T47D (cell line): ENCODE measurements at regions not wholly inside any gene's neighbourhood (a gene's known extent, or its start where the extent isn't known, plus 50 kb on each side); places are given as distances from the start of the nearest gene placed in this dataset.
A peak's percentile ranks its signal among the peaks of the same experiment; 100 is the strongest.

Experiments
- DNase-seq, 2 experiments: peaks; one replicate each; pipeline versions ENCODE4 v3.0.0 to v3.0.0-alpha.2; 2011 to 2012; ENCODE audit warnings: low read depth in 1 of 2, low spot score in 1 of 2
- JUND ChIP-seq: IDR thresholded peaks from 2 replicates; pipeline ENCODE4 v1.6.1; 2012; ENCODE audit warnings: low read depth
- in situ Hi-C: cut with HindIII; loops from 2 replicates; pipeline ENCODE4 v1.10.0; 2016; ENCODE audit warnings: low sequenced_read_pairs, low pct_unique_long_range_greater_than_20kb

GRCh38 chr9:107816561-107817021, 327.0 kb upstream of the KLF4 start:
- DNase-seq = no peak
- in situ Hi-C loops = no loop called here
- TF ChIP-seq JUND = no peak

- in situ Hi-C loops = no loop called here
- no peak for TF ChIP-seq JUND
- DNase-seq = no peak
Measured at GRCh38 chr9:107815782-107816560, 326.4 kb upstream of the KLF4 start.

- TF ChIP-seq JUND = no peak
- no peak for DNase-seq
- in situ Hi-C loops = no loop called here
Measured at GRCh38 chr9:107813287-107813686, 323.7 kb upstream of the KLF4 start.

GRCh38 chr9:107810461-107810961, 320.9 kb upstream of the KLF4 start:
- no peak for DNase-seq
- no peak for TF ChIP-seq JUND
- in situ Hi-C loops = no loop called here

GRCh38 chr9:107809871-107810460, 320.4 kb upstream of the KLF4 start:
- peak in 1 of 2 experiments; percentile 15 for DNase-seq
- TF ChIP-seq JUND = no peak
- in situ Hi-C loops = no loop called here

- no peak for TF ChIP-seq JUND
- in situ Hi-C loops = no loop called here
- no peak for DNase-seq
Measured at GRCh38 chr9:107807183-107807582, 317.6 kb upstream of the KLF4 start.

- DNase-seq = no peak
- no peak for TF ChIP-seq JUND
- in situ Hi-C loops = no loop called here
Measured at GRCh38 chr9:107805201-107805600, 315.6 kb upstream of the KLF4 start.

GRCh38 chr9:107794259-107794658, 304.7 kb upstream of the KLF4 start:
- in situ Hi-C loops = no loop called here
- no peak for DNase-seq
- no peak for TF ChIP-seq JUND

GRCh38 chr9:107793541-107793940, 304.0 kb upstream of the KLF4 start:
- no peak for DNase-seq
- TF ChIP-seq JUND = no peak
- in situ Hi-C loops = no loop called here

- in situ Hi-C loops = no loop called here
- no peak for TF ChIP-seq JUND
- no peak for DNase-seq
Measured at GRCh38 chr9:107792596-107792995, 303.0 kb upstream of the KLF4 start.

- DNase-seq = no peak
- TF ChIP-seq JUND = no peak
- in situ Hi-C loops = no loop called here
Measured at GRCh38 chr9:107792006-107792405, 302.4 kb upstream of the KLF4 start.

GRCh38 chr9:107789001-107789700, 299.6 kb upstream of the KLF4 start:
- no peak for TF ChIP-seq JUND
- DNase-seq = no peak
- in situ Hi-C loops = no loop called here

GRCh38 chr9:107786561-107786960, 297.0 kb upstream of the KLF4 start:
- in situ Hi-C loops = no loop called here
- no peak for DNase-seq
- no peak for TF ChIP-seq JUND
